Sigmoid colon (tissue), 4 donors: ENCODE measurements at regions not wholly inside any gene's neighbourhood (a gene's known extent, or its start where the extent isn't known, plus 50 kb on each side); places are given as distances from the start of the nearest gene placed in this dataset.

Source experiments
- EP300 ChIP-seq, 4 donors: sonication (generic); formaldehyde crosslinking; IDR thresholded peaks; one replicate each; pipeline ENCODE4 v1.6.1; 2017; ENCODE audit warnings: antibody characterized with exemption in 4 of 4
- POLR2A ChIP-seq, 2 donors: fragments of 450-650 bp; IDR thresholded peaks; one replicate each; pipeline ENCODE4 v1.6.1; 2016; ENCODE audit warnings: antibody characterized with exemption in 2 of 2, mild to moderate bottlenecking in 2 of 2, moderate library complexity in 2 of 2
- TF ChIP-seq, protein P1 (sequence below), 4 experiments: fragments of 450-650 bp in 3 of 4; fragments of 200-600 bp in 1 of 4; IDR thresholded peaks; one replicate each; pipeline ENCODE4 v1.5.1; 2016 to 2019; ENCODE audit warnings: antibody characterized with exemption in 4 of 4, mild to moderate bottlenecking in 3 of 4, moderate library complexity in 2 of 4

DNA sequence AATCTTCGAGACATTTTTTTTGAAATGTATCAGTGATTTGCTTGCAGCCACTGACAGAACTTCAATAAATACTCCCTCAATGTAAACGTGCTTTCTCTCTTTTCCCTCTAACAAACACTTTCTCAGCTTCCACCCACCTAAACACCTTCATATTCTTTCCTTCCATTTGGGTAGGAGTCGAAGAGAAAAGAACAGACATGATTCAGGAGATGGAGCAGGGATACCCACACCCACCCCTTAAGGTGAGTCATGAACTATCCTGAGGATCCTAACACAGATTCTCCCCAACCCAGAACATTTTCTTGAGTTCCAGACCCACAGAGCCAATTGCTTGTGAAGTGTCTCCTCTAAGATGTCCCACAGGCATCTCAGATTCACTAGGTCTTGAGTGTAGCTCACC is 488.8 kb downstream of the CDK5RAP2 start:
- TF ChIP-seq, protein P1, sequence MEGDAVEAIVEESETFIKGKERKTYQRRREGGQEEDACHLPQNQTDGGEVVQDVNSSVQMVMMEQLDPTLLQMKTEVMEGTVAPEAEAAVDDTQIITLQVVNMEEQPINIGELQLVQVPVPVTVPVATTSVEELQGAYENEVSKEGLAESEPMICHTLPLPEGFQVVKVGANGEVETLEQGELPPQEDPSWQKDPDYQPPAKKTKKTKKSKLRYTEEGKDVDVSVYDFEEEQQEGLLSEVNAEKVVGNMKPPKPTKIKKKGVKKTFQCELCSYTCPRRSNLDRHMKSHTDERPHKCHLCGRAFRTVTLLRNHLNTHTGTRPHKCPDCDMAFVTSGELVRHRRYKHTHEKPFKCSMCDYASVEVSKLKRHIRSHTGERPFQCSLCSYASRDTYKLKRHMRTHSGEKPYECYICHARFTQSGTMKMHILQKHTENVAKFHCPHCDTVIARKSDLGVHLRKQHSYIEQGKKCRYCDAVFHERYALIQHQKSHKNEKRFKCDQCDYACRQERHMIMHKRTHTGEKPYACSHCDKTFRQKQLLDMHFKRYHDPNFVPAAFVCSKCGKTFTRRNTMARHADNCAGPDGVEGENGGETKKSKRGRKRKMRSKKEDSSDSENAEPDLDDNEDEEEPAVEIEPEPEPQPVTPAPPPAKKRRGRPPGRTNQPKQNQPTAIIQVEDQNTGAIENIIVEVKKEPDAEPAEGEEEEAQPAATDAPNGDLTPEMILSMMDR (IDR thresholded peaks at IDR 0.05) = no peak
- TF ChIP-seq EP300 (IDR thresholded peaks at IDR 0.05) (no peak), POLR2A (IDR thresholded peaks at IDR 0.05) (no peak)
